Mesenchymal stem cell (in vitro differentiated cells and primary cell): ENCODE measurements at regions not wholly inside any gene's neighbourhood (a gene's known extent, or its start where the extent isn't known, plus 50 kb on each side); places are given as distances from the start of the nearest gene placed in this dataset.
A peak's percentile ranks its signal among the peaks of the same experiment; 100 is the strongest.

Experiments used
- DNase-seq: peaks from one replicate; pipeline ENCODE4 v3.0.0-alpha.2; 2013
- H2AFZ ChIP-seq: one replicate; pipeline ENCODE4 v1.6.1; 2013; ENCODE audit warnings: low read depth, mild to moderate bottlenecking, control low read depth, inconsistent platforms, low read length, moderate library complexity
- H2AK5ac ChIP-seq: 2 replicates; pipeline ENCODE4 v1.6.1; 2013; ENCODE audit warnings: low read length, moderate library complexity, mild to moderate bottlenecking, inconsistent platforms; ENCODE audit not compliant: severe bottlenecking
- H2BK120ac ChIP-seq: one replicate; pipeline ENCODE4 v1.6.1; 2013; ENCODE audit warnings: low read depth, mild to moderate bottlenecking, inconsistent platforms, low read length, moderate library complexity
- H2BK12ac ChIP-seq, 2 experiments: one replicate each; pipeline ENCODE4 v1.6.1; 2013; ENCODE audit warnings: inconsistent platforms in 2 of 2, low read length in 2 of 2, mild to moderate bottlenecking in 2 of 2, moderate library complexity in 2 of 2, control low read depth in 1 of 2
- H2BK15ac ChIP-seq: one replicate; pipeline ENCODE4 v1.6.1; 2013; ENCODE audit warnings: mild to moderate bottlenecking, low read depth, inconsistent platforms; ENCODE audit not compliant: poor library complexity, severe bottlenecking
- H2BK5ac ChIP-seq: 2 replicates; pipeline ENCODE4 v1.6.1; 2013; ENCODE audit warnings: low read depth, mild to moderate bottlenecking, low read length, control low read depth, inconsistent platforms; ENCODE audit not compliant: poor library complexity, severe bottlenecking
- H3K14ac ChIP-seq, 2 experiments: one replicate each; pipeline ENCODE4 v1.6.1; 2013; ENCODE audit warnings: inconsistent platforms in 2 of 2, low read length in 2 of 2, control low read depth in 1 of 2, mild to moderate bottlenecking in 1 of 2, moderate library complexity in 1 of 2
- H3K18ac ChIP-seq, 2 experiments: one replicate each; pipeline ENCODE4 v1.6.1; 2013; ENCODE audit warnings: inconsistent platforms in 2 of 2, low read length in 2 of 2, control low read depth in 1 of 2, low read depth in 1 of 2, mild to moderate bottlenecking in 1 of 2
- H3K23ac ChIP-seq, 2 experiments: one replicate each; pipeline ENCODE4 v1.6.1; 2013; ENCODE audit warnings: inconsistent platforms in 2 of 2, low read length in 2 of 2, mild to moderate bottlenecking in 2 of 2, moderate library complexity in 2 of 2, control low read depth in 1 of 2
- H3K27ac ChIP-seq: 2 replicates; pipeline ENCODE4 v1.5.1; 2013; ENCODE audit warnings: mild to moderate bottlenecking, moderate library complexity, low read length, control low read depth, inconsistent platforms; ENCODE audit not compliant: poor library complexity, severe bottlenecking
- H3K27me3 ChIP-seq, 2 experiments: 2 replicates each; pipeline versions ENCODE4 v1.6.1 to v1.7.0; 2013; ENCODE audit warnings: low read length in 2 of 2, mild to moderate bottlenecking in 2 of 2, moderate library complexity in 2 of 2, control low read depth in 1 of 2, inconsistent platforms in 1 of 2; ENCODE audit not compliant: control insufficient read depth in 1 of 2, insufficient read depth in 1 of 2
- H3K36me3 ChIP-seq, 2 experiments: 2 replicates each; pipeline versions ENCODE4 v1.6.1 to v1.7.0; 2013; ENCODE audit warnings: low read length in 2 of 2, control low read depth in 1 of 2, inconsistent platforms in 1 of 2, low read depth in 1 of 2, mild to moderate bottlenecking in 1 of 2; ENCODE audit not compliant: insufficient read depth in 2 of 2, control insufficient read depth in 1 of 2
- H3K4ac ChIP-seq, 2 experiments: one replicate each; pipeline ENCODE4 v1.6.1; 2013; ENCODE audit warnings: inconsistent platforms in 2 of 2, low read length in 2 of 2, mild to moderate bottlenecking in 2 of 2, moderate library complexity in 2 of 2, control low read depth in 1 of 2, low read depth in 1 of 2
- H3K4me1 ChIP-seq: 2 replicates; pipeline ENCODE4 v1.6.1; 2013; ENCODE audit warnings: low read depth, low read length, control low read depth; ENCODE audit not compliant: control insufficient read depth, insufficient read depth
- H3K4me2 ChIP-seq: 2 replicates; pipeline ENCODE4 v1.6.1; 2013; ENCODE audit warnings: low read length, mild to moderate bottlenecking, inconsistent platforms; ENCODE audit not compliant: poor library complexity, severe bottlenecking
- H3K4me3 ChIP-seq, 2 experiments: 2 replicates each; pipeline versions ENCODE4 v1.5.1 to v1.7.0; 2013; ENCODE audit warnings: low read length in 2 of 2, mild to moderate bottlenecking in 2 of 2, control low read depth in 1 of 2, low read depth in 1 of 2; ENCODE audit not compliant: insufficient read depth in 1 of 2
- H3K79me1 ChIP-seq: replicated peaks from 2 replicates; pipeline ENCODE4 v1.6.1; 2013; ENCODE audit warnings: mild to moderate bottlenecking, control low read depth, low read length, inconsistent platforms; ENCODE audit not compliant: poor library complexity, severe bottlenecking
- H3K9ac ChIP-seq: 2 replicates; pipeline ENCODE4 v1.7.0; 2013; ENCODE audit warnings: mild to moderate bottlenecking, low read length, moderate library complexity
- H3K9me3 ChIP-seq: 2 replicates; pipeline ENCODE4 v1.7.0; 2013; ENCODE audit warnings: mild to moderate bottlenecking, low read length; ENCODE audit not compliant: control insufficient read depth
- H4K8ac ChIP-seq: one replicate; pipeline ENCODE4 v1.6.1; 2013; ENCODE audit warnings: inconsistent platforms, mild to moderate bottlenecking, low read length, moderate library complexity
- H4K91ac ChIP-seq: one replicate; pipeline ENCODE4 v1.6.1; 2013; ENCODE audit warnings: mild to moderate bottlenecking, low read length, inconsistent platforms
- WGBS: methylation state at CpG from one replicate; pipeline ENCODE4 v1.1.7; 2013; ENCODE audit warnings: mixed read lengths; 5-methylcytosine and 5-hydroxymethylcytosine counted together

DNA sequence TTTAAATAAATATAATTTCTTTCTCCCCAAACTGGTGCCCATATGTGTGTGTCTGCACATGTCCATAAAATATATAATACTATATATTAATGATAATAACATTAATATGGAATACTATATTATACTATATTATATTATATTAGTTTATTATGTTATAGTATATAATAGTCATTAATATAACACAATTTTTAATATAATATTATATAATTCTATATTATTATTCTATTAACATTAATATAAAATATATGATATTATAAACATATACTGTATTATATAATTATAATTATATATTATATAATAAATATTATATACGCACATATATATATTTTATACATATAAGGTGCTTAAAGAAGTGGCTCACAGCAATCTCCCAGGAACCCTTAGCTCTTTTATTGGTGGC lies 513.0 kb upstream of the CDH11 start:
- no peak overlapping the region for H3K4me3 ChIP-seq
- H4K91ac ChIP-seq: no peak overlapping the region
- H3K36me3 ChIP-seq: no peaks in the 10 kb centered on the region
- H4K8ac ChIP-seq: no peak overlapping the region
- H2BK120ac ChIP-seq: no peak overlapping the region
- no peaks in the 10 kb centered on the region for H3K9me3 ChIP-seq
- H2AFZ ChIP-seq: no peak overlapping the region
- H3K27ac ChIP-seq: no peak overlapping the region
- no peak overlapping the region for H3K9ac ChIP-seq
- no peak overlapping the region for H2AK5ac ChIP-seq
- H3K23ac ChIP-seq: no peak overlapping the region
- no peak overlapping the region for H3K18ac ChIP-seq
- H3K4me1 ChIP-seq: no peaks in the 10 kb centered on the region
- H3K4me2 ChIP-seq: no peak overlapping the region
- WGBS: no CpG with 5 or more reads among the region's 1 CpG
- H2BK12ac ChIP-seq: no peak overlapping the region
- no peak overlapping the region for H2BK15ac ChIP-seq
- H3K27me3 ChIP-seq: no peaks in the 10 kb centered on the region
- no peak overlapping the region for H2BK5ac ChIP-seq
- H3K79me1 ChIP-seq: no peaks in the 10 kb centered on the region
- no peak for DNase-seq
- H3K14ac ChIP-seq: no peak overlapping the region
- H3K4ac ChIP-seq: no peak overlapping the region

DNA sequence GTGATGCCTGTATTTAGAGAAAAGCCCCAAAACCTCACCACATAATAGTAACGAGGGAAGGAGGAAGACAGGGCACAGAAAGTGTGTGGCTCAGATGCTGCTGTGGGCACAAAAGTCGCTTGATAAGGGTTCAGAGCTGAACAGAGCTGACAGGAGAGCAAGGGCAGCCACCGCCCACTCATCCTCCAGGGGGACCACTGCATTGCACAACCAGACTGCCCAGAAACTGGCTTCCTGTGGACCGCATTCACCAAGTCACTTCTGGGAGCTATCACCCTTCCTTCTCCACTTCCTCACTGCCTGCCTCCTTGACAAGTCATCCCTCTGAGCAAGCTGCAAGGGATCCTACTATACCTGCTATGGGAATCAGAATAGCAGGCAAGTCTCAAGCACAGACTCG lies 512.4 kb upstream of the CDH11 start:
- H3K9me3 ChIP-seq: no peaks in the 10 kb centered on the region
- H3K23ac ChIP-seq: no peak overlapping the region
- peak overlapping the region in 1 of 2 experiments; percentile 5 for H2BK12ac ChIP-seq
- no peak overlapping the region for H3K18ac ChIP-seq
- no peaks in the 10 kb centered on the region for H3K27me3 ChIP-seq
- H3K4ac ChIP-seq: peak overlapping the region in 1 of 2 experiments; percentile 18
- H3K36me3 ChIP-seq: no peaks in the 10 kb centered on the region
- H4K8ac ChIP-seq: peak overlapping the region; percentile 24
- 79% methylated on average over 5 of the region's 5 CpGs for WGBS
- no peaks in the 10 kb centered on the region for H3K79me1 ChIP-seq
- H3K27ac ChIP-seq: no peak overlapping the region
- no peak overlapping the region for H2BK5ac ChIP-seq
- peak; percentile 2 for DNase-seq
- no peak overlapping the region for H3K4me3 ChIP-seq
- no peaks in the 10 kb centered on the region for H3K4me1 ChIP-seq
- H2BK120ac ChIP-seq: no peak overlapping the region
- H2BK15ac ChIP-seq: no peak overlapping the region
- no peak overlapping the region for H4K91ac ChIP-seq
- no peak overlapping the region for H2AK5ac ChIP-seq
- H2AFZ ChIP-seq: no peak overlapping the region
- no peak overlapping the region for H3K9ac ChIP-seq
- H3K4me2 ChIP-seq: no peak overlapping the region
- no peak overlapping the region for H3K14ac ChIP-seq

DNA sequence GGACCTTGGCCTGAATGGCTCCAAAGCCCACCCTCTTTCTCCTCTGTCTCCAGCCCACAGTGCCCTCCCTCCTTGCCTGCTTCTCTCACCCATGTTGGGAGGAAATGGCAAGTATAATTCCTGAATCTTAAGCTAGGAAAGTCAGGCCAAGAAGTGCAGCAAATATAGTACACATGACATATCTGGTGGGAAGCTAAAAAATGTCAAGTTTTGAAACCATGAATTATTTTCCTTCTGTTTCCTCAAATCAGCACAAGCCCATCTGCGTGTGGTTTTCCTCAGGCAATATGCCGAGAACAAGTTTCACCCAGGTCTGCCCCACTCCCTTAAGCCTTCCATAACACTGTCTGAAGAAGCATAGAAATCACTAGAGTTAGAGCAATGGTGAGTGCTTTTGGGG lies 502.8 kb upstream of the CDH11 start:
- no peak for DNase-seq

DNA sequence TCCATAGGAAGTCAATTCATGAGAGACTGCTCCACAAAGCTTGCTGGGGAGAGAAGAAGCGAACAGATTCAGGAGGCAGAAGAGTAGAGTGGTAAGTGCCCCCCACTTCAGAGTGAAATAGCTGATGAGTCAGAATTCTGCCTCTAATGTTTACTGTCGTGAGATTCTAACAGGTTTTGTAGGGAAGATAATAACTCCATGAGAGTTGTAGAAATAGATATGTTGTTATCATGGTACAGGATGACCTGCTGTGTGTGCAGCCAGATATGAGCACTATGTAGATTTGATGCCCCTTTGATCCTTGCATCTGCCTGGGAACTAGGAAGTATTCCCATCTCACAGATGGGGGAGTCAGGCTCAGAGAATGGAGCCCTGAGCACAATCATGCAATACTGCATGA lies 502.4 kb upstream of the CDH11 start:
- no peak overlapping the region for H2BK15ac ChIP-seq
- no peak overlapping the region for H3K18ac ChIP-seq
- H3K79me1 ChIP-seq: no peaks in the 10 kb centered on the region
- no peaks in the 10 kb centered on the region for H3K36me3 ChIP-seq
- no peak overlapping the region for H3K4me2 ChIP-seq
- H3K14ac ChIP-seq: no peak overlapping the region
- peaks cover 0 to 11% of the 10 kb centered on the region in 2 experiments for H3K27me3 ChIP-seq
- no peak overlapping the region for H3K4ac ChIP-seq
- no peak overlapping the region for H4K91ac ChIP-seq
- no peak for DNase-seq
- H4K8ac ChIP-seq: no peak overlapping the region
- no peak overlapping the region for H3K27ac ChIP-seq
- 76% methylated on average over 2 of the region's 2 CpGs for WGBS
- H3K4me3 ChIP-seq: no peak overlapping the region
- H2AK5ac ChIP-seq: no peak overlapping the region
- H3K23ac ChIP-seq: peak overlapping the region in 1 of 2 experiments; percentile 88
- no peak overlapping the region for H2BK5ac ChIP-seq
- H3K4me1 ChIP-seq: no peaks in the 10 kb centered on the region
- no peak overlapping the region for H3K9ac ChIP-seq
- H2BK12ac ChIP-seq: no peak overlapping the region
- no peak overlapping the region for H2BK120ac ChIP-seq
- no peak overlapping the region for H2AFZ ChIP-seq
- no peaks in the 10 kb centered on the region for H3K9me3 ChIP-seq

More for the DNA sequence above, 502.8 kb upstream of the CDH11 start:
- H3K27ac ChIP-seq: no peak overlapping the region
- no peak overlapping the region for H2BK120ac ChIP-seq
- no peak overlapping the region for H3K14ac ChIP-seq
- no peaks in the 10 kb centered on the region for H3K4me1 ChIP-seq
- peaks cover 0 to 11% of the 10 kb centered on the region in 2 experiments for H3K27me3 ChIP-seq
- no peak overlapping the region for H2BK5ac ChIP-seq
- H3K18ac ChIP-seq: no peak overlapping the region
- H4K8ac ChIP-seq: no peak overlapping the region
- H3K4me3 ChIP-seq: no peak overlapping the region
- no peak overlapping the region for H3K4me2 ChIP-seq
- no peak overlapping the region for H2BK12ac ChIP-seq
- no peak overlapping the region for H2AK5ac ChIP-seq
- H3K79me1 ChIP-seq: no peaks in the 10 kb centered on the region
- H2AFZ ChIP-seq: no peak overlapping the region
- no peak overlapping the region for H4K91ac ChIP-seq
- H3K36me3 ChIP-seq: no peaks in the 10 kb centered on the region
- no CpG with 5 or more reads among the region's 2 CpGs for WGBS
- no peak overlapping the region for H2BK15ac ChIP-seq
- peak overlapping the region in 1 of 2 experiments; percentile 88 for H3K23ac ChIP-seq
- no peak overlapping the region for H3K9ac ChIP-seq
- no peaks in the 10 kb centered on the region for H3K9me3 ChIP-seq
- H3K4ac ChIP-seq: no peak overlapping the region
